ELR (cell line): ENCODE measurements at regions not wholly inside any gene's neighbourhood (a gene's known extent, or its start where the extent isn't known, plus 50 kb on each side); places are given as distances from the start of the nearest gene placed in this dataset.
"Not testable (repeated sequence)": the region's sequence is repeated elsewhere in the genome, so short reads cannot be mapped to it uniquely, and the experiment has no call there.

Source experiments
- DNase-seq: peaks from one replicate; pipeline ENCODE4 v3.0.0-alpha.2; 2015; ENCODE audit warnings: low read depth

DNA sequence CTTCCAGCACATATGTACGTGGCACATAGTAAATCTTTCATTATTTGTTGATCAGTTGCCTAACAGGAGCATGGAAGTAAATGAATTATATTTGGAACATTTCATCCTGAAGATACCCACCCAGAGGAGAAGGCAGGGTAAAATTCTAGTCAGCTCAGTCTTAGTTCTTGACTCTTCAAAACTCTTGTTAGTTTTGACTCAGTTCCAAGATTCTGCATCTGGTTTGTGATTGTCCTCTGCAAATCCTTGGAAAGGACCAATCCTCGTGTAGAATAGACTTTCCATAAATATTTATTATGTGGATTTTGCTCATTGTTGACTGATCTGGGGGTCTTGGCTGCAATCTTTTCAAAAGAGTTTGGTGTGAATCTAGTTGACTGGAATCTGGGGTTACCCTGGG, 257.5 kb upstream of the FAT1 start:
- DNase-seq = no peak

DNA sequence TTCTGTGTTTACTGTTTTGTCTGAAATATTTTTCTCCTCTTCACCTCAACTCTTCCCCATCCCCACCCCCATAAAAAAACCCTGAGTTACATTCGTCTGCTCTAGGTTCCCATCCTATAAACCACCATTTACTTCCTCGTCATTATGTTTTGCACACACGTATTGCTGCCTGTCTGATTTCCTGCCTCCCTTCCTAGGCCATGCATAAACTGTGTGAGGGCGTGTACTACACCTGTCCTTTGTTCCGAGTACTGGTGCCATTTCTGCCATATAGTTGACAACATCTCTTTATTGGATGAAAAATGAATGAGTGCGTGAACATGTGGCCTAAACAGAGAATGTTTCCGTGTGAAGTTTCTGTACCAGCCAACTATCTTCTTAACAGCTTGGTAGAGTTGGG, 258.5 kb upstream of the FAT1 start:
- DNase-seq = no peak

DNA sequence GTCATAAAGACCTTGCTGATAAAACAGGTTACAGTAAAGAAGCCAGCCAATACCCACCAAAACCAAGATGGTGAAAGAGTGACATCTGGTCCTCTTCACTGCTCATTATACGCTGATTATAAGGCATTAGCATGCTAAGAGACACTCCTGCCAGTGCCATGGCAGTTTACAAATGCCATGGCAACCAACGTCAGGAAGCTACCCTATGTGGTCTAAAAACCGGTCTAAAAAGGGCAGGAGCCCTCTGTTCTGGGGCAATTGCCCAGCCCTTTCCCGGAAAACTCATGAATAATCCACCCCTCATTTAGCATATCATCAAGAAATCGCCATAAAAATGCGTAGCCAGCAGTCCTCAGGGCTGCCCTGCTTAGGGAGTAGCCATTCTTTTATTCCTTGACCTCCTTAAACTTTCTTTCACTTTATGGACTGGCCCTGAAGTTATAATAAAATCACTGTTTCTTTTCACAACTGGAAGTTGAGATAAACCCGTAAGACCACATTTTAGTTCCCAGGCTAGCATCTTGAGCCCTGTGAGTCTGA, 260.5 kb upstream of the FAT1 start:
- no peak for DNase-seq

- DNase-seq = no peak
These were observed 276.0 kb upstream of the FAT1 start for GRCh38 chr4:186999686-187000085.

GRCh38 chr4:187000281-187000680, 276.6 kb upstream of the FAT1 start:
- DNase-seq = no peak

DNA sequence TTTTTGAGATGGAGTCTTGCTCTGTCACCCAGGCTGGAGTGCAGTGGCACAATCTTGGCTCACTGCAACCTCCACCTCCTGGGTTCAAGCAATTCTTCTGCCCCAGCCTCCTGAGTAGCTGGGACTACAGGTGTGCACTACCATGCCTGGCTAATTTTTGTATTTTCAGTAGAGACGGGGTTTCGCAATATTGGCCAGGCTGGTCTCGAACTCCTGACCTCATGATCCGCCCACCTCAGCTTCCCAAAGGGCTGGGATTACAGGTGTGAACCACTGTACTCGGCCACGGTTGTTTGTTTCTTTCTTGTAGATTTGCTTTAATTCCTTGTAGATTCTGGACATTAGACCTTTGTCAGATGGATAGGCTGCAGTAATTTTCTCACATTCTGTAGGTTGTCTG, 278.5 kb upstream of the FAT1 start:
- DNase-seq = not testable (repeated sequence)

DNA sequence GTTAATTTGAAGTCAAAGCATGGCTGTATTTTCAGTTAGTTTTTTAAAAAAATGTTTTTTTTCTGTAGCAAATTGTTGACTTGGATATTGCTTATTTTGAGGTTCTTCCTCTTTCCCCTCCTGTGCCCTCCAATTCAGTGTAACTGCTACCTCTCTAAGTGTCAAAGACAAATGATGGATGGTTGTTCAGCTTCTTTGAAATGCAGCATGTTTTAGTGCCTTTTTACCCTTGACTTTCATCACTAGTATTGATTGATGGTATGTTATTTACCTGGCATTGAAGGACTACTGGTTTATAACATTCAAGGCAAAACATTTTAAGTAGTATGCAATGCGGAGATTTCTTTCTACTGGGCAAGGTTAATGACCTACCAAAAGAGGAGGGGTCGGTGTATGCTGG, 281.0 kb upstream of the FAT1 start:
- DNase-seq = no peak

DNA sequence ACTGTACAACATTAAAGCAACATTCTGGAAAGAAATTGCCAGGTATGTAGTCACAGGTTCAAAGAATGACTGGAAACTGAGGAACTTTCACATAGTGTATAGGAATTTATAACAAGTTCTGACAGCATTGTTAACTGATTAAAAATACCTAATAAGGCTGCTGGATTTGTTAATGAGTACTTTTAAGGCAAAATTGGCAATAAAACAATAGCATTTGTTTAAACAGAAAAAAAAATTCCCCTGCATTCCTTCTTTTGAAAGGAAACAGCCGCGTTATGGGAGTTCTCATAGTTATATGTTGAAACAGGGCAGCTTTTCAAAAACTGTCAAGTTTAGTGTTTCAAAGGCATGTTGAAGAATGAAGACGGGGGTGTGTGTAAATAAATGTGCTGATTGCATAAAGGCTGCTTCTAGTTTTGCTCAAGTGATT, 282.5 kb upstream of the FAT1 start:
- no peak for DNase-seq

GRCh38 chr4:187010052-187010451, 286.4 kb upstream of the FAT1 start:
- DNase-seq = no peak

DNA sequence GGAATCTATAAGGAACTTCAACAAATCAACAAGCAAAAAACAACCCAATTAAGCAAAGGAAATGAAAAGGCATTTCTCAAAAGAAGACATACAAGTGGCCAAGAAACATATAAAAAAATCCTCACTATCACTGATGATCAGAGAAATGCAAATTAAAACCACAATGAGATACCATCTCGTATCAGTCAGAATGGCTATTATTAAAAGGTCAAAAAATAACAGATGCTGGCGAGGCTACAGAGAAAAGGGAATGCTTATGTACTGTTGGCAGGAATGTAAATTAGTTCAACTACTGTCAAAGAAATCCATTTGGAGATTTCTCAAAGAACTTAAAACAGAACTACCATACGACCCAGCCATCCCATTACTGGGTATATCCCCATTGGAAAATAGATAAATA, 292.4 kb upstream of the FAT1 start:
- no peak for DNase-seq

GRCh38 chr4:187017147-187017546, 293.5 kb upstream of the FAT1 start:
- no peak for DNase-seq

DNA sequence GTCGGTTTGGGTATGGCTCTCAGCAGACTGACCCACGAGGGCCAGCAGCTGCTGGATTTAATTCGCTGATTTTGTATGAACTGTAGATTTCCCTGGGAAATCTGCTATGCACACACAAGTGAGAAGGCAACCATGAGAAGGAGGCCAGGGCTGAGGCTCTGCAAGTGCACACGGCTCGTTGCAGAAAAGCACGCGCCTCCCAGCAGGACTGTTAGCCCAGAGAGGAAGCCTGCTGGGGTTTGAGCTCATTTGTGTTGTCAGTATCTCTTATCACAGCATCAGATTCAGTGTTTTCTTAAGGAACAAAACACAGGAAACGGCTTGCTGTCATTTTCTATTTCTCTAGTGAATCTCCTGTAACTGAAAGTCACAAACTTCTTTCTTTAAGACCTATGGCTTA, 296.2 kb upstream of the FAT1 start:
- DNase-seq = no peak

GRCh38 chr4:187020676-187021075, 297.0 kb upstream of the FAT1 start:
- DNase-seq = no peak

GRCh38 chr4:187021436-187022205, 298.0 kb upstream of the FAT1 start:
- DNase-seq = no peak

- peak; percentile 2 for DNase-seq
These were observed 303.6 kb upstream of the FAT1 start for GRCh38 chr4:187027272-187027671.

GRCh38 chr4:187042251-187042650, 318.6 kb upstream of the FAT1 start:
- DNase-seq = no peak

DNA sequence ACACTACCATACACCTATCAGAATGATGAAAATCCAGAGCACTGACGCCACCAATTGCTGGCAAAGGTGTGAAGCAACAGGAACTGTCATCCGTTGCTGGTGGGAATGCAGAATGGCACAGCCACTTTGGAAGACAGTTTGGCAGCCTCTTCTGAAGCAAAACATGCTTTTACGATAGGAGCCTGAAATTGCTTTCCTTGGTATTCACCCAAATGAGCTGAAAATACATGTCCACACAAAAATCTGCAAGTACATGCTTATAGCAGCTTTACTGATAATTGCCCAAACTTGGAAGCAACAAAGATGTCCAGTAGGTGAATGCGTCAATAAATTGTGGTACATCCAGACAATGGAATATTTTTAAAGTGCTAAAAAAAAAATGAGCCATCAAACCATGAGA, 322.8 kb upstream of the FAT1 start:
- DNase-seq = no peak

GRCh38 chr4:187059021-187059420, 335.4 kb upstream of the FAT1 start:
- DNase-seq = no peak

DNA sequence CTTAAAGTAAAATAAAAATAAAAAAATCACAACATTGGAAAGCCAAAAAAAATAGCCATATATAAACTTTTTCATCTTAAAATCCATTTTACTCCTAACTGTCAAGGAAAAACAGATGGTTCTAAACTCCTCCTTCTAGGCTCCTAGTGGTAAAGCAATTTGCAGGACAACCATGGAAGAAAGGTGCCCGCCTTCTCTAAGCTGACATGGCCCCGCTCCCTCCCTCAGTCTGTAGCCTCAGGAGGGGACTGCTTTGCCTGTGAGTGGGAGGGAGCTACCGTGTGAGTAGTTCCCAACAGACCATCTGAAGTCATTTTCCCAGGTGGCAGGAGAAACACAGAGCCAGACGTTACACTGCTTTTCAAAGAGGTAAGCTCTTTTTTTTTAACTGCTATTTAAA, 336.2 kb upstream of the FAT1 start:
- no peak for DNase-seq

DNA sequence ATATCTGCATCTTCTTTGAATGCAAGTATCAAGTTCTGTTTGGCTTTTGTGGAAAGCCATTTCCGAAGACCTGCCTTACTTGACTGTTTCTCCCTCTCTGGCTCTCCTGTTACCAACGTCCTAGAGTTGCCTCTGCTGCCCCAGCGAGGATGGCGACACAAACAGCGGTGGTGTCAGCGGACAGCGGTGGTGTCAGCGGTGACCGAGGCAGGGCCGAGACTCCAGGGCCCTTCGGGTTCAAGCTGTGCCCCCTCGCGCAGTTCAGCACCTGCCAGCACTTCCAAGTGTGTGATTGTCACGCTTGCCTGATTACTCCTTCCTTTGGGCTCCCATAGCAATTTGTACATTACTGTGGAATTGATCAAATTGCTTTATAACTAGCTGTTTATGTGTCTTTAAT, 336.9 kb upstream of the FAT1 start:
- no peak for DNase-seq

- DNase-seq = no peak
These were observed 339.6 kb upstream of the FAT1 start for GRCh38 chr4:187063251-187063650.

DNA sequence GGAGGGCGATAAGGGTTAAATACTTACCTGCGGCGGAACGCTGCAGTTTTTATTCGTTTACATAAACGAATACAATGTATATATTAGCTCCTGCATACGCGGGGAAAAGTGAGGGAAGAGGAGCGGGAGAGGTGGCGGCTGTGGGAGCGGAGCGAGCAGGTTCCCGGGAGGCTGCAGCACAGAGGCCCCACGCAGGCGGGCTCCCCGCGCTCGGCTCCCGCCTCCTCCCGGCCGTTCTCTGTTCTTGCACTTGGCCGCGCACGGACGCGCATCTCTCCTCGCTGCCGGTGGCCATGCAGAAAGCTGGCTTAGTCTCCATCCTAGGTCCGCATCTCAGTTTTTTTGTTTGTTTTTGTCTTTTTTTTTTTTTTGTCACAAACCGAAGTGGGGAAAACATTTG, 340.4 kb upstream of the FAT1 start:
- DNase-seq = no peak

- no peak for DNase-seq
These were observed 341.7 kb upstream of the FAT1 start for GRCh38 chr4:187065396-187065795.

GRCh38 chr4:187065806-187066205, 342.1 kb upstream of the FAT1 start:
- DNase-seq = no peak
